ENCODE measurements at regions not wholly inside any gene's neighbourhood (a gene's known extent, or its start where the extent isn't known, plus 50 kb on each side); places are given as distances from the start of the nearest gene placed in this dataset.

DNA sequence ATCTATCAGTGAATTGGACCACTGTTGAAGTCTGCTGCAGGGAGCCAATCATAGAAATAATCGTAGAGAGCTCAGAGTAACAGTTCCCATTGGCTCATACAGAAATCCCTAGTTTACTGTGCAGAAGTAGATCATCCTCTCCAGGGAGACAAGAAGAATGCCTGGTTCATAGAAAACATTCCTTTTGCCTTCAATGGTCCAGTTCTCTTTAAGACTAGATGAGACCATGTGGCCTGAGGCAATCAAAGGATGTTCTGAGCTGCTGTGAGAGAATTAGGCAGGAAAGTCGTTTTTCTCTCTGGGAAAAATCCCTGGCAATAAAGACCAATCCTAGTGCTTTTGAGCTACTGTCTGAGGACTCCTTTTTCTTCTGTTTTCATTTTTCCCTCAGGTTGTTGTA, 208.4 kb downstream of the CENPW start:
- Histone ChIP-seq H3K27ac (ENCODE audit: low read depth, low read length) (no peak overlapping the region), H3K79me2 (ENCODE audit: insufficient read depth, low read length) (no peaks in the 10 kb centered on the region), H4K20me1 (ENCODE audit: insufficient read depth, low read length) (no peaks in the 10 kb centered on the region), H3K9me3 (ENCODE audit: low read depth, low read length) (no peaks in the 10 kb centered on the region), H3K4me1 (ENCODE audit: insufficient read depth, low read length) (no peaks in the 10 kb centered on the region), H2AFZ (ENCODE audit: low read length) (no peak overlapping the region), H3K4me2 (ENCODE audit: insufficient read depth, low read length) (no peak overlapping the region), H3K4me3 (ENCODE audit: insufficient read depth, low read length) (no peak overlapping the region), H3K36me3 (ENCODE audit: insufficient read depth, low read length) (no peaks in the 10 kb centered on the region), H3K27me3 (ENCODE audit: insufficient read depth, low read length) (no peaks in the 10 kb centered on the region)
- DNase-seq (ENCODE audit: insufficient read length, low spot score, missing footprints) = no peak
- no peak for TF ChIP-seq CTCF (IDR thresholded peaks at IDR 0.05; ENCODE audit: extremely low read depth, low read depth, low read length)

GRCh38 chr6:126550323-126550722, 210.4 kb downstream of the CENPW start:
- H3K4me1 ChIP-seq (ENCODE audit: insufficient read depth, low read length) = no peaks in the 10 kb centered on the region
- H3K27ac ChIP-seq (ENCODE audit: low read depth, low read length) = no peak overlapping the region
- H2AFZ ChIP-seq (ENCODE audit: low read length) = no peak overlapping the region
- no peak overlapping the region for H3K4me3 ChIP-seq (ENCODE audit: insufficient read depth, low read length)
- no peak for DNase-seq (ENCODE audit: insufficient read length, low spot score, missing footprints)
- H3K9me3 ChIP-seq (ENCODE audit: low read depth, low read length) = no peaks in the 10 kb centered on the region
- no peak for TF ChIP-seq CTCF (IDR thresholded peaks at IDR 0.05; ENCODE audit: extremely low read depth, low read depth, low read length)
- H4K20me1 ChIP-seq (ENCODE audit: insufficient read depth, low read length) = no peaks in the 10 kb centered on the region
- H3K4me2 ChIP-seq (ENCODE audit: insufficient read depth, low read length) = no peak overlapping the region
- H3K36me3 ChIP-seq (ENCODE audit: insufficient read depth, low read length) = no peaks in the 10 kb centered on the region
- H3K79me2 ChIP-seq (ENCODE audit: insufficient read depth, low read length) = no peaks in the 10 kb centered on the region
- H3K27me3 ChIP-seq (ENCODE audit: insufficient read depth, low read length) = no peaks in the 10 kb centered on the region

- H3K27me3 ChIP-seq (ENCODE audit: insufficient read depth, low read length) = no peaks in the 10 kb centered on the region
- no peaks in the 10 kb centered on the region for H3K4me1 ChIP-seq (ENCODE audit: insufficient read depth, low read length)
- no peaks in the 10 kb centered on the region for H3K79me2 ChIP-seq (ENCODE audit: insufficient read depth, low read length)
- H3K27ac ChIP-seq (ENCODE audit: low read depth, low read length) = no peak overlapping the region
- DNase-seq (ENCODE audit: insufficient read length, low spot score, missing footprints) = no peak
- H3K36me3 ChIP-seq (ENCODE audit: insufficient read depth, low read length) = no peaks in the 10 kb centered on the region
- H3K4me2 ChIP-seq (ENCODE audit: insufficient read depth, low read length) = no peak overlapping the region
- H4K20me1 ChIP-seq (ENCODE audit: insufficient read depth, low read length) = no peaks in the 10 kb centered on the region
- no peak for TF ChIP-seq CTCF (IDR thresholded peaks at IDR 0.05; ENCODE audit: extremely low read depth, low read depth, low read length)
- no peaks in the 10 kb centered on the region for H3K9me3 ChIP-seq (ENCODE audit: low read depth, low read length)
- H2AFZ ChIP-seq (ENCODE audit: low read length) = no peak overlapping the region
- H3K4me3 ChIP-seq (ENCODE audit: insufficient read depth, low read length) = no peak overlapping the region
Measured at GRCh38 chr6:126551832-126552231, 211.9 kb downstream of the CENPW start.

GRCh38 chr6:126553854-126554253, 213.9 kb downstream of the CENPW start:
- H3K27ac ChIP-seq (ENCODE audit: low read depth, low read length) = no peak overlapping the region
- DNase-seq (ENCODE audit: insufficient read length, low spot score, missing footprints) = no peak
- no peak overlapping the region for H2AFZ ChIP-seq (ENCODE audit: low read length)
- no peaks in the 10 kb centered on the region for H4K20me1 ChIP-seq (ENCODE audit: insufficient read depth, low read length)
- no peak for TF ChIP-seq CTCF (IDR thresholded peaks at IDR 0.05; ENCODE audit: extremely low read depth, low read depth, low read length)
- H3K9me3 ChIP-seq (ENCODE audit: low read depth, low read length) = no peaks in the 10 kb centered on the region
- H3K79me2 ChIP-seq (ENCODE audit: insufficient read depth, low read length) = no peaks in the 10 kb centered on the region
- H3K27me3 ChIP-seq (ENCODE audit: insufficient read depth, low read length) = no peaks in the 10 kb centered on the region
- H3K4me2 ChIP-seq (ENCODE audit: insufficient read depth, low read length) = no peak overlapping the region
- no peak overlapping the region for H3K4me3 ChIP-seq (ENCODE audit: insufficient read depth, low read length)
- H3K4me1 ChIP-seq (ENCODE audit: insufficient read depth, low read length) = no peaks in the 10 kb centered on the region
- no peaks in the 10 kb centered on the region for H3K36me3 ChIP-seq (ENCODE audit: insufficient read depth, low read length)

Measured in osteoblast (primary cell).